WTC11 (cell line): ENCODE measurements at regions not wholly inside any gene's neighbourhood (a gene's known extent, or its start where the extent isn't known, plus 50 kb on each side); places are given as distances from the start of the nearest gene placed in this dataset.
A peak's percentile ranks its signal among the peaks of the same experiment; 100 is the strongest.

Experiments
- ATAC-seq: fragments of 200-7000 bp; cut with Tn5 transposase; 2 replicates; pipeline ENCODE4 v1.10.0; 2021; ENCODE audit warnings: mild to moderate bottlenecking, moderate library complexity
- CTCF ChIA-PET: fragments of 300-600 bp; sonication (Branson Sonifier 250); formaldehyde crosslinking; loops from one replicate; lab custom pipeline; 2021; ENCODE audit warnings: antibody characterized with exemption; lab: Charles Lee
- POLR2A ChIA-PET: fragments of 350-600 bp; sonication (Branson Sonifier 250); formaldehyde crosslinking; loops from one replicate; lab custom pipeline; 2021; ENCODE audit warnings: antibody characterized with exemption; lab: Charles Lee
- DNase-seq: peaks from one replicate; pipeline ENCODE4 v3.0.0; 2021; ENCODE audit warnings: low spot score
- H3K27ac Mint-ChIP-seq: 2 replicates; pipeline ENCODE4 v1.8.0; 2021; ENCODE audit warnings: mixed read lengths
- H3K27me3 Mint-ChIP-seq: 2 replicates; pipeline ENCODE4 v1.8.0; 2021; ENCODE audit warnings: low read depth, mild to moderate bottlenecking, moderate library complexity, mixed read lengths
- H3K36me3 Mint-ChIP-seq: 2 replicates; pipeline ENCODE4 v1.8.0; 2021; ENCODE audit warnings: mixed read lengths
- H3K4me1 Mint-ChIP-seq: 2 replicates; pipeline ENCODE4 v1.8.0; 2022; ENCODE audit warnings: mixed read lengths
- H3K4me3 Mint-ChIP-seq: 2 replicates; pipeline ENCODE4 v1.8.0; 2021; ENCODE audit warnings: mild to moderate bottlenecking, moderate library complexity, mixed read lengths
- H3K9me3 Mint-ChIP-seq: 2 replicates; pipeline ENCODE4 v1.8.0; 2021; ENCODE audit warnings: mixed read lengths
- CREM ChIP-seq: sonication (generic); formaldehyde crosslinking; IDR thresholded peaks from 2 replicates; pipeline ENCODE4 v1.8.1; 2022; ENCODE audit warnings: mild to moderate bottlenecking, missing genetic modification reagents, moderate library complexity
- E2F1 ChIP-seq: sonication (generic); formaldehyde crosslinking; IDR thresholded peaks from 2 replicates; pipeline ENCODE4 v1.8.0; 2022; ENCODE audit warnings: mild to moderate bottlenecking, missing genetic modification reagents
- ESRRA ChIP-seq: sonication (generic); formaldehyde crosslinking; IDR thresholded peaks from 2 replicates; pipeline ENCODE4 v1.8.1; 2022; ENCODE audit warnings: mild to moderate bottlenecking, missing genetic modification reagents, borderline replicate concordance
- FOXP1 ChIP-seq: sonication (generic); formaldehyde crosslinking; IDR thresholded peaks from 2 replicates; pipeline ENCODE4 v1.8.0; 2022; ENCODE audit warnings: missing genetic modification reagents, mild to moderate bottlenecking, moderate library complexity, borderline replicate concordance
- ZBTB21 ChIP-seq: sonication (generic); formaldehyde crosslinking; IDR thresholded peaks from 2 replicates; pipeline ENCODE4 v1.8.1; 2023; ENCODE audit warnings: mild to moderate bottlenecking, missing genetic modification reagents, borderline replicate concordance
- ZNF121 ChIP-seq: sonication (generic); formaldehyde crosslinking; IDR thresholded peaks from 2 replicates; pipeline ENCODE4 v1.8.0; 2023; ENCODE audit warnings: missing genetic modification reagents
- ZNF138 ChIP-seq: sonication (generic); formaldehyde crosslinking; conservative IDR thresholded peaks from 2 replicates; pipeline ENCODE4 v1.8.1; 2022; ENCODE audit warnings: mild to moderate bottlenecking, moderate library complexity, missing genetic modification reagents
- ZNF512 ChIP-seq: sonication (generic); formaldehyde crosslinking; IDR thresholded peaks from 2 replicates; pipeline ENCODE4 v1.8.1; 2022; ENCODE audit warnings: missing genetic modification reagents, borderline replicate concordance
- TF ChIP-seq, protein P1 (sequence below): sonication (generic); formaldehyde crosslinking; IDR thresholded peaks from 2 replicates; pipeline ENCODE4 v1.8.0; 2022; ENCODE audit warnings: missing genetic modification reagents
- TF ChIP-seq, protein P2 (sequence below): sonication (generic); formaldehyde crosslinking; conservative IDR thresholded peaks from 2 replicates; pipeline ENCODE4 v1.8.1; 2022; ENCODE audit warnings: mild to moderate bottlenecking, missing genetic modification reagents
- TF ChIP-seq, protein P3 (sequence below): sonication (generic); formaldehyde crosslinking; conservative IDR thresholded peaks from 2 replicates; pipeline ENCODE4 v1.8.1; 2023; ENCODE audit warnings: mild to moderate bottlenecking, low read depth, missing genetic modification reagents, moderate library complexity
- TF ChIP-seq, protein P4 (sequence below): sonication (generic); formaldehyde crosslinking; IDR thresholded peaks from 2 replicates; pipeline ENCODE4 v1.8.1; 2023; ENCODE audit warnings: mild to moderate bottlenecking, moderate library complexity, missing genetic modification reagents

DNA sequence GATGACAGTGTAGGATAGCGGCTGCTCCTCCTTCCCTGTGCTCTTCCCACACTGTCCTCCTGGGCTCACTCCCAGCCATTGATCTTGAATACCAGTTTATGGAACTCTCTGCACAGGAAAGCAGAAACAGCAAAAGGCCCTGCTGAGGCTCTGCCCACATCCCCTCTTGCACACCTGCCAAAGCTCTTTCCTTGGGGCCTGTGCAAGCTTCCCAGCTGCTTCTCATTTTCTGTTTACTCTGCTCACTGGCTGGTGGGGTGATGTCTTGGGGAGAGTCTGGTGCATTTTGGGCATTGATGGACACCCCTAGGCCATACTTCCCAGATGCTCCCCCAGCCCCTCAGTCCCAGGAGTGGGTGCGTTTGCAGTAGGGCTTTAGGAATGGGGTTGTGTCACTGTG is 361.8 kb downstream of the TMEM121 start (continued):
- TF ChIP-seq, protein P1, sequence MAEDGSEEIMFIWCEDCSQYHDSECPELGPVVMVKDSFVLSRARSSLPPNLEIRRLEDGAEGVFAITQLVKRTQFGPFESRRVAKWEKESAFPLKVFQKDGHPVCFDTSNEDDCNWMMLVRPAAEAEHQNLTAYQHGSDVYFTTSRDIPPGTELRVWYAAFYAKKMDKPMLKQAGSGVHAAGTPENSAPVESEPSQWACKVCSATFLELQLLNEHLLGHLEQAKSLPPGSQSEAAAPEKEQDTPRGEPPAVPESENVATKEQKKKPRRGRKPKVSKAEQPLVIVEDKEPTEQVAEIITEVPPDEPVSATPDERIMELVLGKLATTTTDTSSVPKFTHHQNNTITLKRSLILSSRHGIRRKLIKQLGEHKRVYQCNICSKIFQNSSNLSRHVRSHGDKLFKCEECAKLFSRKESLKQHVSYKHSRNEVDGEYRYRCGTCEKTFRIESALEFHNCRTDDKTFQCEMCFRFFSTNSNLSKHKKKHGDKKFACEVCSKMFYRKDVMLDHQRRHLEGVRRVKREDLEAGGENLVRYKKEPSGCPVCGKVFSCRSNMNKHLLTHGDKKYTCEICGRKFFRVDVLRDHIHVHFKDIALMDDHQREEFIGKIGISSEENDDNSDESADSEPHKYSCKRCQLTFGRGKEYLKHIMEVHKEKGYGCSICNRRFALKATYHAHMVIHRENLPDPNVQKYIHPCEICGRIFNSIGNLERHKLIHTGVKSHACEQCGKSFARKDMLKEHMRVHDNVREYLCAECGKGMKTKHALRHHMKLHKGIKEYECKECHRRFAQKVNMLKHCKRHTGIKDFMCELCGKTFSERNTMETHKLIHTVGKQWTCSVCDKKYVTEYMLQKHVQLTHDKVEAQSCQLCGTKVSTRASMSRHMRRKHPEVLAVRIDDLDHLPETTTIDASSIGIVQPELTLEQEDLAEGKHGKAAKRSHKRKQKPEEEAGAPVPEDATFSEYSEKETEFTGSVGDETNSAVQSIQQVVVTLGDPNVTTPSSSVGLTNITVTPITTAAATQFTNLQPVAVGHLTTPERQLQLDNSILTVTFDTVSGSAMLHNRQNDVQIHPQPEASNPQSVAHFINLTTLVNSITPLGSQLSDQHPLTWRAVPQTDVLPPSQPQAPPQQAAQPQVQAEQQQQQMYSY (CRISPR knock-in tag), result no peak
- TF ChIP-seq, protein P2, sequence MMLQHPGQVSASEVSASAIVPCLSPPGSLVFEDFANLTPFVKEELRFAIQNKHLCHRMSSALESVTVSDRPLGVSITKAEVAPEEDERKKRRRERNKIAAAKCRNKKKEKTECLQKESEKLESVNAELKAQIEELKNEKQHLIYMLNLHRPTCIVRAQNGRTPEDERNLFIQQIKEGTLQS (CRISPR knock-in tag), result no peak
- TF ChIP-seq ZNF512 (CRISPR knock-in tag) (no peak), E2F1 (CRISPR knock-in tag) (no peak)
- TF ChIP-seq, protein P3, sequence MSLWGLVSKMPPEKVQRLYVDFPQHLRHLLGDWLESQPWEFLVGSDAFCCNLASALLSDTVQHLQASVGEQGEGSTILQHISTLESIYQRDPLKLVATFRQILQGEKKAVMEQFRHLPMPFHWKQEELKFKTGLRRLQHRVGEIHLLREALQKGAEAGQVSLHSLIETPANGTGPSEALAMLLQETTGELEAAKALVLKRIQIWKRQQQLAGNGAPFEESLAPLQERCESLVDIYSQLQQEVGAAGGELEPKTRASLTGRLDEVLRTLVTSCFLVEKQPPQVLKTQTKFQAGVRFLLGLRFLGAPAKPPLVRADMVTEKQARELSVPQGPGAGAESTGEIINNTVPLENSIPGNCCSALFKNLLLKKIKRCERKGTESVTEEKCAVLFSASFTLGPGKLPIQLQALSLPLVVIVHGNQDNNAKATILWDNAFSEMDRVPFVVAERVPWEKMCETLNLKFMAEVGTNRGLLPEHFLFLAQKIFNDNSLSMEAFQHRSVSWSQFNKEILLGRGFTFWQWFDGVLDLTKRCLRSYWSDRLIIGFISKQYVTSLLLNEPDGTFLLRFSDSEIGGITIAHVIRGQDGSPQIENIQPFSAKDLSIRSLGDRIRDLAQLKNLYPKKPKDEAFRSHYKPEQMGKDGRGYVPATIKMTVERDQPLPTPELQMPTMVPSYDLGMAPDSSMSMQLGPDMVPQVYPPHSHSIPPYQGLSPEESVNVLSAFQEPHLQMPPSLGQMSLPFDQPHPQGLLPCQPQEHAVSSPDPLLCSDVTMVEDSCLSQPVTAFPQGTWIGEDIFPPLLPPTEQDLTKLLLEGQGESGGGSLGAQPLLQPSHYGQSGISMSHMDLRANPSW (CRISPR knock-in tag), result no peak

DNA sequence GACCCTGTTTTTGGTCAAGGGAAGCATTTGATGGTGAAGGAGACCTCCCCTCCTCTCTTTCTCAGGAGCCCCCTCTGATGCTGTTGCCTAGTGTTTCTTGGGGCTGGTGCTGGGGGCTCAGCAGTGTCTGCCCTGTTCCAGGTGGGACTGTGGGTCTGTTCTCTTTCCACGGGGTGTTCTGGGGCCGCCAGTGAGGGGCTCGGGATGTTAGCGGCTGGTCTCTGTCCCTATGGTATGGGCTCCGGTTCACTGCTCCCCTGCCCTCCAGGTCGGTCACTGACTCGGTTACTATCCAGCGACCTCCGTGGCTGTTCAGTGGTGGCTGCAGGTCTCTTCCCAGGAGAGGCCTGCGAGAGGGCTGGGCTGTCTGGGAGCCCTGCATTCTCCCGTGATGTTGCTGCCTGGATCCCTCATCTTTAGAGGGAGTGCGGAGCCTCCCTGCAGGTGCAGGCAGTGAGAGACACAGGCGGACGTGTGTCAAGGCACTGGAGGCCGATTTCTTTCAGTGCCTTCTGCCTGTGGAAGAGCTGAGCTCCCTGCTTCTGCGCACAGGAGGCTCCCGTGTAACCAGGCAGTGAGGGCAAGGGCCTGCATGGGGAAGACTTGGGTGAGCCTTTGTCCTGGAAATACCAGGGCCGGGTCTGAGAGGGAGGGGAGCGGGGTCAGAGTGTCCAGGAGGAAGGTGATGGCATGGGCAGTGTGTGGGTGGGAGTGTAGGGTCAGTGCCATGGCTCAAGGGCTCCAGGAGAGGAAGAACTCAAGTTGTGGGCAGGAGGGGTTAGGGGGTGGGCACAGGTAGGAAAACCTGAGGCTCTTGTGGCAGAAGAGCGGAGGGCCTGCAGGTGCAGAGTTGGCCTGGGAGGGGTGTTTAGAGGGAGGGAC is 362.6 kb downstream of the TMEM121 start:
- Mint-ChIP-seq H3K4me3 (no peak overlapping the region), H3K27me3 (peaks cover 4% of the 10 kb centered on the region; the same call in 1 of the 2 replicates), H3K4me1 (no peaks in the 10 kb centered on the region), H3K27ac (no peak overlapping the region), H3K36me3 (peaks cover 42% of the 10 kb centered on the region), H3K9me3 (peaks cover 33% of the 10 kb centered on the region)
- DNase-seq, result no peak
- ChIA-PET POLR2A (no interaction called here), CTCF (no interaction called here)
- no peak for ATAC-seq
- no peak for TF ChIP-seq ZBTB21 (CRISPR knock-in tag)
- TF ChIP-seq FOXP1 (CRISPR knock-in tag), result no peak
- no peak for TF ChIP-seq ZNF121 (CRISPR knock-in tag)

DNA sequence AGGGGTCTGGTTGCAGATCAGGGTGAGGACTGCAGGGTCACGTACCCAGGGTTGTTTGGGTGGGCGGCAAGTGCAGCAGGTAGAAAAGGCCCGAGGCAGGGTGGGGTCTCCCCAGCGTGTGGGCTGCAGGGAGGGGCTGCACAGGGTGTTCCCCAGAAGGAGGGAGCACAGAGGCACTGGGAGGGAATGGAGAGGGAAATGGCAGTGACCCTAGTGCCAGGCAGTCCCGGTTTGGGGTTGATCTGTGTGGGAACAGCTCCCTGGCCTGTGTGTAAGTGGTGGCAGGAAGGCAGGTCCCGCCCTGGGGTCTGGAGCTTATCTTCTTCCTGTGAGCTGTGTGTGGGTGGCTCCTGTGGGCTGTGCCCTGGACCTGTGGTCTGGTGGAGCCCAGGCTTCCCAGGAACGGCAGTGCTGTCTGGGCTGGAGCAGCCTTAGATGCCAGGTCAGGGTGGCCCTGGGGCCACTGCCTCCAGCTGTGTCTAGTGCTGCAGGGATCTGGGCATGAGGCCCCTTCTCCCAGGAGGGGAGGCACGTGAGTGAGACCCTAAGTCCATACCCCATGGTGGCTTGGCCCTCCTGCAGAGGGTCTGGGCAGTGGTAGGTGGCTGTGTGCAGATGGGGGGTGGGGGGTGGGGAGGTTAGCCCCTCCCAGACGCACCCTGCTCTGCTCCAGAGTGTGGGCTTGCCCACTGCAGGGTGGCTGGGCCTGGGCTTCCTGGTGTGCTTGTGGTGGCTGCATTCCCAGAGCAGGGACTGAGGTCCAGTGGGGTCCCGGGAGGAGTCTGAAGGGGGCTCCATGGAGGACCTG is 363.5 kb downstream of the TMEM121 start:
- H3K4me1 Mint-ChIP-seq, result no peaks in the 10 kb centered on the region
- H3K27ac Mint-ChIP-seq, result no peak overlapping the region
- DNase-seq (peak; percentile 5), ATAC-seq (no peak)
- H3K4me3 Mint-ChIP-seq, result no peak overlapping the region
- peaks cover 44% of the 10 kb centered on the region for H3K36me3 Mint-ChIP-seq
- peaks cover 34% of the 10 kb centered on the region for H3K9me3 Mint-ChIP-seq
- no peak for TF ChIP-seq ZNF138 (CRISPR knock-in tag)
- TF ChIP-seq, protein P4, sequence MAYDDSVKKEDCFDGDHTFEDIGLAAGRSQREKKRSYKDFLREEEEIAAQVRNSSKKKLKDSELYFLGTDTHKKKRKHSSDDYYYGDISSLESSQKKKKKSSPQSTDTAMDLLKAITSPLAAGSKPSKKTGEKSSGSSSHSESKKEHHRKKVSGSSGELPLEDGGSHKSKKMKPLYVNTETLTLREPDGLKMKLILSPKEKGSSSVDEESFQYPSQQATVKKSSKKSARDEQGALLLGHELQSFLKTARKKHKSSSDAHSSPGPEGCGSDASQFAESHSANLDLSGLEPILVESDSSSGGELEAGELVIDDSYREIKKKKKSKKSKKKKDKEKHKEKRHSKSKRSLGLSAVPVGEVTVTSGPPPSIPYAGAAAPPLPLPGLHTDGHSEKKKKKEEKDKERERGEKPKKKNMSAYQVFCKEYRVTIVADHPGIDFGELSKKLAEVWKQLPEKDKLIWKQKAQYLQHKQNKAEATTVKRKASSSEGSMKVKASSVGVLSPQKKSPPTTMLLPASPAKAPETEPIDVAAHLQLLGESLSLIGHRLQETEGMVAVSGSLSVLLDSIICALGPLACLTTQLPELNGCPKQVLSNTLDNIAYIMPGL (CRISPR knock-in tag), result no peak
- TF ChIP-seq ESRRA (CRISPR knock-in tag), result no peak
- TF ChIP-seq CREM, result no peak
- peaks cover 4% of the 10 kb centered on the region; the same call in 1 of the 2 replicates for H3K27me3 Mint-ChIP-seq
- ChIA-PET POLR2A (no interaction called here), CTCF (no interaction called here)
